Common myeloid progenitor, CD34-positive (primary cell): ENCODE measurements at regions not wholly inside any gene's neighbourhood (a gene's known extent, or its start where the extent isn't known, plus 50 kb on each side); places are given as distances from the start of the nearest gene placed in this dataset.

Source experiments
- CTCF ChIA-PET: fragments of 350-600 bp; sonication (Branson Sonifier 250); formaldehyde crosslinking; loops from one replicate; lab custom pipeline; 2021; ENCODE audit warnings: antibody characterized with exemption; lab: Charles Lee
- POLR2A ChIA-PET: fragments of 350-600 bp; sonication (Branson Sonifier 250); formaldehyde crosslinking; loops from one replicate; lab custom pipeline; 2021; ENCODE audit warnings: antibody characterized with exemption; lab: Charles Lee
- DNase-seq, 3 donors: peaks; one replicate each; pipeline versions ENCODE4 v3.0.0 to v3.0.0-alpha.2; 2013
- H3K27ac ChIP-seq, 2 experiments: 1 replicate in 1 of 2; 2 replicates in 1 of 2; pipeline ENCODE4 v1.7.0; 2013; ENCODE audit warnings: inconsistent platforms in 2 of 2, low read length in 2 of 2, mild to moderate bottlenecking in 2 of 2, low read depth in 1 of 2, moderate library complexity in 1 of 2; ENCODE audit not compliant: severe bottlenecking in 2 of 2, insufficient read depth in 1 of 2, poor library complexity in 1 of 2
- H3K27me3 ChIP-seq, 5 experiments: replicated peaks in 2 of 5; 1 replicate in 3 of 5; 2 replicates in 2 of 5; pipeline versions ENCODE4 v1.6.1 to v1.7.0; 2013; ENCODE audit warnings: low read length in 4 of 5, mild to moderate bottlenecking in 2 of 5, moderate library complexity in 2 of 5, inconsistent platforms in 1 of 5; ENCODE audit not compliant: insufficient read depth in 5 of 5, control insufficient read depth in 4 of 5
- H3K36me3 ChIP-seq, 4 experiments: 1 replicate in 2 of 4; 2 replicates in 2 of 4; pipeline versions ENCODE4 v1.6.1 to v1.7.0; 2013; ENCODE audit warnings: low read length in 3 of 4, control low read depth in 1 of 4, mild to moderate bottlenecking in 1 of 4; ENCODE audit not compliant: control insufficient read depth in 4 of 4, insufficient read depth in 4 of 4
- H3K4me1 ChIP-seq, 4 experiments: 1 replicate in 3 of 4; 2 replicates in 1 of 4; pipeline versions ENCODE4 v1.6.1 to v1.7.1; 2013; ENCODE audit warnings: low read length in 3 of 4, mild to moderate bottlenecking in 3 of 4, control low read depth in 1 of 4, inconsistent platforms in 1 of 4, moderate library complexity in 1 of 4; ENCODE audit not compliant: control insufficient read depth in 4 of 4, insufficient read depth in 4 of 4; ENCODE audit errors: control extremely low read depth in 1 of 4
- H3K4me3 ChIP-seq, 7 experiments: 1 replicate in 4 of 7; 2 replicates in 3 of 7; pipeline versions ENCODE4 v1.5.1 to v1.7.0; 2013; ENCODE audit warnings: mild to moderate bottlenecking in 7 of 7, low read length in 6 of 7, moderate library complexity in 6 of 7, inconsistent platforms in 2 of 7, low read depth in 2 of 7, control low read depth in 1 of 7; ENCODE audit not compliant: insufficient read depth in 4 of 7, control insufficient read depth in 1 of 7; ENCODE audit errors: extremely low read depth in 1 of 7
- H3K9me3 ChIP-seq, 5 experiments: 1 replicate in 4 of 5; 2 replicates in 1 of 5; pipeline versions ENCODE4 v1.6.1 to v1.7.1; 2013; ENCODE audit warnings: low read length in 4 of 5, mild to moderate bottlenecking in 2 of 5, inconsistent platforms in 1 of 5, low read depth in 1 of 5, moderate library complexity in 1 of 5; ENCODE audit not compliant: control insufficient read depth in 4 of 5, insufficient read depth in 2 of 5; ENCODE audit errors: control extremely low read depth in 1 of 5
- WGBS: methylation state at CpG from one replicate; pipeline ENCODE4 v1.1.5; 2013; ENCODE audit not compliant: insufficient coverage; 5-methylcytosine and 5-hydroxymethylcytosine counted together

- H3K27ac ChIP-seq, result no peak overlapping the region
- WGBS, result 92% methylated on average over 8 of the region's 9 CpGs
- H3K4me3 ChIP-seq, result no peak overlapping the region
- CTCF ChIA-PET, result interaction anchor here (1.2 to 1.7 kb wide), 3 partner anchors 10 to 166 kb away, joined by 3 to 4 read pairs (median 3); no protein-coding TSS in a partner anchor
- peaks cover 0 to 4% (median 0%) of the 10 kb centered on the region in 5 experiments for H3K27me3 ChIP-seq
- no peaks in the 10 kb centered on the region for H3K9me3 ChIP-seq
- H3K4me1 ChIP-seq, result peaks cover 0 to 8% (median 7%) of the 10 kb centered on the region in 4 experiments
- POLR2A ChIA-PET, result no interaction called here
- no peak for DNase-seq
- no peaks in the 10 kb centered on the region for H3K36me3 ChIP-seq
Measured at GRCh38 chr6:43934803-43935602, 165.0 kb downstream of the VEGFA start.

GRCh38 chr6:43934183-43934802 is 164.3 kb downstream of the VEGFA start:
- whole genome bisulfite sequencing, result 100% methylated on average over 2 of the region's 4 CpGs
- ChIA-PET CTCF (interaction anchor here (0.8 to 1.7 kb wide), 4 partner anchors 9 to 165 kb away, joined by 3 to 4 read pairs (median 3); no protein-coding TSS in a partner anchor), POLR2A (no interaction called here)
- H3K4me1 ChIP-seq, result peaks cover 0 to 1% (median 0%) of the 10 kb centered on the region in 4 experiments
- no peaks in the 10 kb centered on the region for H3K9me3 ChIP-seq
- H3K27ac ChIP-seq, result no peak overlapping the region
- H3K36me3 ChIP-seq, result no peaks in the 10 kb centered on the region
- DNase-seq, result no peak
- peaks cover 0 to 4% (median 0%) of the 10 kb centered on the region in 5 experiments for H3K27me3 ChIP-seq
- no peak overlapping the region for H3K4me3 ChIP-seq

GRCh38 chr6:43933148-43933885 is 163.3 kb downstream of the VEGFA start:
- Histone ChIP-seq H3K36me3 (no peaks in the 10 kb centered on the region), H3K27me3 (peaks cover 0 to 3% (median 0%) of the 10 kb centered on the region in 5 experiments), H3K27ac (no peak overlapping the region), H3K9me3 (no peaks in the 10 kb centered on the region), H3K4me3 (no peak overlapping the region), H3K4me1 (peaks cover 0 to under 1% (median 0%) of the 10 kb centered on the region in 4 experiments)
- DNase-seq, result no peak
- ChIA-PET POLR2A (no interaction called here), CTCF (interaction anchor here (1.2 to 1.7 kb wide), 2 partner anchors 8 to 164 kb away, joined by 3 to 4 read pairs; no protein-coding TSS in a partner anchor)
- 98% methylated on average over 17 of the region's 19 CpGs for WGBS

GRCh38 chr6:43932259-43933147 is 162.5 kb downstream of the VEGFA start:
- Histone ChIP-seq H3K4me1 (peaks cover 0 to 8% (median 6%) of the 10 kb centered on the region in 4 experiments), H3K27me3 (peaks cover 0 to 1% (median 0%) of the 10 kb centered on the region in 5 experiments), H3K27ac (no peak overlapping the region), H3K9me3 (no peaks in the 10 kb centered on the region), H3K4me3 (no peak overlapping the region), H3K36me3 (no peaks in the 10 kb centered on the region)
- DNase-seq, result no peak
- CTCF ChIA-PET, result no interaction called here
- POLR2A ChIA-PET, result no interaction called here
- 98% methylated on average over 11 of the region's 13 CpGs for WGBS

GRCh38 chr6:43931201-43931600 is 161.2 kb downstream of the VEGFA start:
- Histone ChIP-seq H3K4me3 (no peak overlapping the region), H3K9me3 (no peaks in the 10 kb centered on the region), H3K27me3 (no peaks in the 10 kb centered on the region), H3K36me3 (no peaks in the 10 kb centered on the region), H3K27ac (no peak overlapping the region), H3K4me1 (peaks cover 0 to 13% (median 6%) of the 10 kb centered on the region in 4 experiments)
- CTCF ChIA-PET, result interaction anchor here (1.1 to 1.4 kb wide), 3 partner anchors 18 to 30 kb away, joined by 4 to 8 read pairs (median 5); no protein-coding TSS in a partner anchor
- POLR2A ChIA-PET, result no interaction called here
- no peak for DNase-seq
- 96% methylated on average over 3 of the region's 6 CpGs for WGBS

GRCh38 chr6:43930440-43931154 is 160.6 kb downstream of the VEGFA start:
- CTCF ChIA-PET, result interaction anchor here (0.9 to 1.7 kb wide), 6 partner anchors 18 to 114 kb away, joined by 3 to 8 read pairs (median 4); no protein-coding TSS in a partner anchor
- Histone ChIP-seq H3K27me3 (no peaks in the 10 kb centered on the region), H3K27ac (no peak overlapping the region), H3K4me3 (no peak overlapping the region), H3K36me3 (no peaks in the 10 kb centered on the region), H3K9me3 (no peaks in the 10 kb centered on the region), H3K4me1 (peaks cover 0 to 13% (median 6%) of the 10 kb centered on the region in 4 experiments)
- WGBS, result 89% methylated on average over 4 of the region's 8 CpGs
- no peak for DNase-seq
- POLR2A ChIA-PET, result interaction anchor here (0.6 kb wide), 1 partner anchor 29 kb away, joined by 3 read pairs; no protein-coding TSS in a partner anchor
